ENCODE measurements at regions not wholly inside any gene's neighbourhood (a gene's known extent, or its start where the extent isn't known, plus 50 kb on each side); places are given as distances from the start of the nearest gene placed in this dataset.

- intact Hi-C loops (cut with DNase I), result no loop called here
- no peak for TF ChIP-seq POLR2A (IDR thresholded peaks at IDR 0.05)
- TF ChIP-seq, protein P1, sequence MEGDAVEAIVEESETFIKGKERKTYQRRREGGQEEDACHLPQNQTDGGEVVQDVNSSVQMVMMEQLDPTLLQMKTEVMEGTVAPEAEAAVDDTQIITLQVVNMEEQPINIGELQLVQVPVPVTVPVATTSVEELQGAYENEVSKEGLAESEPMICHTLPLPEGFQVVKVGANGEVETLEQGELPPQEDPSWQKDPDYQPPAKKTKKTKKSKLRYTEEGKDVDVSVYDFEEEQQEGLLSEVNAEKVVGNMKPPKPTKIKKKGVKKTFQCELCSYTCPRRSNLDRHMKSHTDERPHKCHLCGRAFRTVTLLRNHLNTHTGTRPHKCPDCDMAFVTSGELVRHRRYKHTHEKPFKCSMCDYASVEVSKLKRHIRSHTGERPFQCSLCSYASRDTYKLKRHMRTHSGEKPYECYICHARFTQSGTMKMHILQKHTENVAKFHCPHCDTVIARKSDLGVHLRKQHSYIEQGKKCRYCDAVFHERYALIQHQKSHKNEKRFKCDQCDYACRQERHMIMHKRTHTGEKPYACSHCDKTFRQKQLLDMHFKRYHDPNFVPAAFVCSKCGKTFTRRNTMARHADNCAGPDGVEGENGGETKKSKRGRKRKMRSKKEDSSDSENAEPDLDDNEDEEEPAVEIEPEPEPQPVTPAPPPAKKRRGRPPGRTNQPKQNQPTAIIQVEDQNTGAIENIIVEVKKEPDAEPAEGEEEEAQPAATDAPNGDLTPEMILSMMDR (IDR thresholded peaks at IDR 0.05), result no peak
Observed at GRCh38 chr18:56286775-56287325, 351.5 kb downstream of the TXNL1 start.

GRCh38 chr18:56285387-56286065 is 352.9 kb downstream of the TXNL1 start:
- intact Hi-C loops (cut with DNase I), result no loop called here
- no peaks in the 10 kb centered on the region for H3K9me3 ChIP-seq (replicated peaks in 1 of 3)
- TF ChIP-seq POLR2A (IDR thresholded peaks at IDR 0.05), result no peak
- TF ChIP-seq, protein P1 (IDR thresholded peaks at IDR 0.05), result no peak
- H3K27me3 ChIP-seq, result no peaks in the 10 kb centered on the region
- H3K27ac ChIP-seq, result no peak overlapping the region
- no peak for DNase-seq
- no peaks in the 10 kb centered on the region for H3K36me3 ChIP-seq (replicated peaks in 1 of 2)
- 85 to 90% (median 88%) methylated on average over 9 of the region's 9 CpGs for WGBS, 4 donors
- H3K4me1 ChIP-seq (replicated peaks in 1 of 2), result no peaks in the 10 kb centered on the region
- H3K4me3 ChIP-seq, result no peak overlapping the region

More at GRCh38 chr18:56286775-56287325, 351.5 kb downstream of the TXNL1 start:
- no peaks in the 10 kb centered on the region for H3K9me3 ChIP-seq (replicated peaks in 1 of 3)
- H3K4me1 ChIP-seq (replicated peaks in 1 of 2), result no peaks in the 10 kb centered on the region
- WGBS, 4 donors, result 58 to 68% (median 64%) methylated on average over 4 of the region's 4 CpGs
- no peak for DNase-seq
- no peaks in the 10 kb centered on the region for H3K36me3 ChIP-seq (replicated peaks in 1 of 2)
- no peak overlapping the region for H3K4me3 ChIP-seq
- no peaks in the 10 kb centered on the region for H3K27me3 ChIP-seq
- H3K27ac ChIP-seq, result no peak overlapping the region

- no peak for DNase-seq
- Histone ChIP-seq H3K9me3 (replicated peaks in 1 of 3) (no peaks in the 10 kb centered on the region), H3K27ac (no peak overlapping the region), H3K36me3 (replicated peaks in 1 of 2) (no peaks in the 10 kb centered on the region), H3K4me1 (replicated peaks in 1 of 2) (no peaks in the 10 kb centered on the region), H3K4me3 (no peak overlapping the region), H3K27me3 (no peaks in the 10 kb centered on the region)
- 53 to 86% (median 62%) methylated on average over 1 of the region's 1 CpG for WGBS, 4 donors
- intact Hi-C loops (cut with DNase I), result no loop called here
- no peak for TF ChIP-seq POLR2A (IDR thresholded peaks at IDR 0.05)
- TF ChIP-seq, protein P1 (IDR thresholded peaks at IDR 0.05), result no peak
Observed at GRCh38 chr18:56284319-56284718, 354.1 kb downstream of the TXNL1 start.

DNA sequence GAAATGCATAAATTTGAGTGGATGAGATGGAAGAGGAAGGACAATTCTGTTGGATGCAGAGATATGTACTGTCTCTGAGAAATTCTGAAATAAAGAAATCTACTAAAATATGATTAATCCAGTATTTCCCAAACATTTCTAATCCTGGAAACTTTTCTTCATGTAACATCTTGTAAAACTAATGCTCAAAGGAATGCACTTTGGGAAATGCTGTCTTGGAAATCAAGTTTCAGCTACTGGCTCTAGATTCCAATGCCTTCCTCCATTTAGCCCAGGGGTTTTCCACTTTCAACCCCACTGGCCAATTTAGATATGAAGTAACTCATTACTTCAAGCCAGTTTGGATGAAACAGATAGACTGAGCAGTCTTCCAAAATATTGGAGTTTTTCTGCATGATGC is 355.1 kb downstream of the TXNL1 start:
- H3K27me3 ChIP-seq, result no peaks in the 10 kb centered on the region

More for the DNA sequence above, 355.1 kb downstream of the TXNL1 start:
- Histone ChIP-seq H3K4me1 (replicated peaks in 1 of 2) (no peaks in the 10 kb centered on the region), H3K36me3 (replicated peaks in 1 of 2) (no peaks in the 10 kb centered on the region), H3K9me3 (replicated peaks in 1 of 3) (no peaks in the 10 kb centered on the region), H3K27ac (no peak overlapping the region), H3K4me3 (no peak overlapping the region)
- TF ChIP-seq, protein P1 (IDR thresholded peaks at IDR 0.05), result no peak
- no peak for TF ChIP-seq POLR2A (IDR thresholded peaks at IDR 0.05)
- DNase-seq, result no peak
- intact Hi-C loops (cut with DNase I), result no loop called here
